Nephron progenitor cell (in vitro differentiated cells): ENCODE measurements at regions not wholly inside any gene's neighbourhood (a gene's known extent, or its start where the extent isn't known, plus 50 kb on each side); places are given as distances from the start of the nearest gene placed in this dataset.
A peak's percentile ranks its signal among the peaks of the same experiment; 100 is the strongest.

Experiments
- DNase-seq: peaks from one replicate; pipeline ENCODE4 v3.0.0; 2021
- H3K27ac Mint-ChIP-seq: 2 replicates; pipeline ENCODE4 v1.8.0; 2021; ENCODE audit warnings: mild to moderate bottlenecking, moderate library complexity, mixed read lengths
- H3K27me3 Mint-ChIP-seq: 2 replicates; pipeline ENCODE4 v1.8.0; 2021; ENCODE audit warnings: mild to moderate bottlenecking, low read depth, mixed read lengths; ENCODE audit not compliant: poor library complexity
- H3K36me3 Mint-ChIP-seq: 2 replicates; pipeline ENCODE4 v1.8.0; 2021; ENCODE audit warnings: low read depth, mixed read lengths
- H3K4me1 Mint-ChIP-seq: 2 replicates; pipeline ENCODE4 v1.8.0; 2021; ENCODE audit warnings: mixed read lengths
- H3K4me3 Mint-ChIP-seq: 2 replicates; pipeline ENCODE4 v1.8.0; 2021; ENCODE audit warnings: mild to moderate bottlenecking, moderate library complexity, mixed read lengths
- H3K9me3 Mint-ChIP-seq: 2 replicates; pipeline ENCODE4 v1.8.0; 2021; ENCODE audit warnings: mild to moderate bottlenecking, moderate library complexity, mixed read lengths
- TF ChIP-seq, protein P1 (sequence below): fragments of 200-600 bp; sonication (generic); IDR thresholded peaks from 2 replicates; pipeline ENCODE4 v1.5.0; 2021; ENCODE audit warnings: antibody characterized with exemption

DNA sequence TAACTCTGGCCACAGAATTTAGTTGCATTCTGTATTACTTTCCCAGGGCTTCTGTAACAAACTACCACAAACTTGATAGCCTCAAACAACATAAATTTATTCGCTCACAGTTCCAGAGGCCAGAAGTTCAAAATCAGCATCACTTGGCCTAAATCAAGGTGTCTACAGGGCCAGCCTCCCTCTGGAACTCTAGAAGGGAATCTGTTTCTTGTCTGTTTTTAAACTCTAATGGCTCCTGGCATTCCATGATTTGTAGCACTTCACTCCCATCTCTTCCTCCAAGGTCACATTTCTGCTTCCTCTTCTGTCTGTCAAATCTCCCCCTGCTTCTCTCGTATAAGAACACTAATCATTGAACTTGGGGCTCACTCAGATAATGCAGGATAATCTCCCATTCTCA lies 151.9 kb upstream of the ARPP21 start:
- H3K4me3 Mint-ChIP-seq: no peak overlapping the region
- H3K9me3 Mint-ChIP-seq: peaks cover 6% of the 10 kb centered on the region
- H3K36me3 Mint-ChIP-seq: peaks cover 5% of the 10 kb centered on the region
- H3K4me1 Mint-ChIP-seq: peaks cover 45% of the 10 kb centered on the region
- TF ChIP-seq, protein P1, sequence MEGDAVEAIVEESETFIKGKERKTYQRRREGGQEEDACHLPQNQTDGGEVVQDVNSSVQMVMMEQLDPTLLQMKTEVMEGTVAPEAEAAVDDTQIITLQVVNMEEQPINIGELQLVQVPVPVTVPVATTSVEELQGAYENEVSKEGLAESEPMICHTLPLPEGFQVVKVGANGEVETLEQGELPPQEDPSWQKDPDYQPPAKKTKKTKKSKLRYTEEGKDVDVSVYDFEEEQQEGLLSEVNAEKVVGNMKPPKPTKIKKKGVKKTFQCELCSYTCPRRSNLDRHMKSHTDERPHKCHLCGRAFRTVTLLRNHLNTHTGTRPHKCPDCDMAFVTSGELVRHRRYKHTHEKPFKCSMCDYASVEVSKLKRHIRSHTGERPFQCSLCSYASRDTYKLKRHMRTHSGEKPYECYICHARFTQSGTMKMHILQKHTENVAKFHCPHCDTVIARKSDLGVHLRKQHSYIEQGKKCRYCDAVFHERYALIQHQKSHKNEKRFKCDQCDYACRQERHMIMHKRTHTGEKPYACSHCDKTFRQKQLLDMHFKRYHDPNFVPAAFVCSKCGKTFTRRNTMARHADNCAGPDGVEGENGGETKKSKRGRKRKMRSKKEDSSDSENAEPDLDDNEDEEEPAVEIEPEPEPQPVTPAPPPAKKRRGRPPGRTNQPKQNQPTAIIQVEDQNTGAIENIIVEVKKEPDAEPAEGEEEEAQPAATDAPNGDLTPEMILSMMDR: no peak
- no peak for DNase-seq
- peak overlapping the region; percentile 14 for H3K27ac Mint-ChIP-seq
- no peaks in the 10 kb centered on the region for H3K27me3 Mint-ChIP-seq

DNA sequence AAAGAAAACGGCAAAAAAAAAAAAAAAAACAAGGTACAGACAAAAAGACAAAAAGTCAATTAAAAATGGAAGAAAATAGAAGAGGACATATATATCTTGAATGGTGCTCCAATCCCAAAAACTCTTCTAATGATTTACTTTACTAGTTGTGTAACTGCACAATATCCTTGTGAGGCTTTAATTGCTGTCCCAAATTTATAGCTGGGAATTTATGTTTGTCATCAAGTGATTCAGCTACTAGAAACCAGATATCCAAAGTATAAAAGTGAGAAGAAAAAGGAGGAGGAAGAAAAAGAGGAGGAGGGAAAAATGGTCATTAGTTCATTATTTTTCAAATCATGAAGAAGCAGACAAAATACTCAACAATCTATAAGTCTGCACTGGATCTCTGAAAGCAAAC lies 150.8 kb upstream of the ARPP21 start:
- no peak overlapping the region for H3K4me3 Mint-ChIP-seq
- H3K27ac Mint-ChIP-seq: no peak overlapping the region
- no peaks in the 10 kb centered on the region for H3K27me3 Mint-ChIP-seq
- TF ChIP-seq, protein P1: no peak
- DNase-seq: no peak
- no peaks in the 10 kb centered on the region for H3K36me3 Mint-ChIP-seq
- H3K9me3 Mint-ChIP-seq: no peaks in the 10 kb centered on the region
- H3K4me1 Mint-ChIP-seq: peaks cover 45% of the 10 kb centered on the region

DNA sequence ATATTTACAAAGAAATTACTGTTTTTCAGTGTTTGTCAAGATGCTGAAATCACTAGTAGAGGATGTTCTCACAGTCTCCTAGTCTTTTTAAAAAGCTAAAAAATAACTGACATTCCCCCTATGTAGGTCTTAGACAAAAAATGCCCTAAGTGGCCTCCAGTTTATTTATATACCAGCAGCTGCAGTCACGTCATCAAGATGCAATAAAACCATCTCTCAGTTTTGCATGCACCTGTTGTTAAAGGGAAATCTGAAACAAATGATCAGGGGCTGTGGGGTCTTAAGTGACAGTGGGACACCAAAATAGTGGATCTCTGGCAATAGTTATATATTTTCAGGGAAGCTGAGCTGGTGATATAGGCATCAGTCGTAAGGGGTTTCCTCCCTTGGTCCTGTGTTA lies 146.5 kb upstream of the ARPP21 start:
- Mint-ChIP-seq H3K4me1 (peaks cover 10% of the 10 kb centered on the region), H3K9me3 (peaks cover 3% of the 10 kb centered on the region), H3K4me3 (no peak overlapping the region), H3K36me3 (no peaks in the 10 kb centered on the region), H3K27ac (no peak overlapping the region), H3K27me3 (no peaks in the 10 kb centered on the region)
- TF ChIP-seq, protein P1: no peak
- DNase-seq: no peak

DNA sequence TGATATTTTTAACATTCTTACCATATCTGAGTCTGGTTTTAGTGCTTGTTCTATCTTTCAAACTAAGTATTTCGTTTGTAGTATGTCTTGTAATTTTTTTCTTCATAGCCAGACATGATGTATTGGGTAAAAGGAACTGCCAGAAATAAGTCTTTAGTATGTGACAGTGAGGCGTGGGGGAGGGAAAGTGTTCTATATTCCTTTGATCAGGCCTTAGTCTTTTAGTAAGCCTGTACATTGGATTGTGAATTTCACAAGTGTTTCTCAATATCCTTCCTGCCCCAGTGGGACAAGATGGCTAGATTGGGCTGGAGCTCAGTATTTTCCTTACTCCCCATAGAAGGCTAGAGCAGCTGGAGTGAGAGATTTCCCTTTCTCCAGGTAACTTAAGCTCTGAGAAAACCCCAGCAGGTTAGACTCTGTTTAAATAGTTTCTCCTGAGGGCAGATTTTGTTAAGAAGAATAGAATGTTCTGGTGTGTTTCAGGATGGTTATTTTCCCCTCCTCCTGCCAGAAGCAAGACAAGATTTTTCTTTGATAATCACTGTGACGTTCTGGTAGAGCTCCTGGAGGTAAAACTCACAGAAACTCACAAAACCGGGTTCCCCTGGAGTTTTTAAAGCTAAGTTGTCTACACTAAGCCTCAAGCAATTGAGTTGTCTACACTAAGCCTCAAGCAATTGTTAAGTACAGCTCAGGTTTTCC lies 140.7 kb upstream of the ARPP21 start:
- TF ChIP-seq, protein P1: no peak
- Mint-ChIP-seq H3K36me3 (no peaks in the 10 kb centered on the region), H3K27me3 (no peaks in the 10 kb centered on the region), H3K9me3 (peaks cover 9% of the 10 kb centered on the region), H3K27ac (no peak overlapping the region), H3K4me3 (no peak overlapping the region), H3K4me1 (peaks cover 10% of the 10 kb centered on the region)
- no peak for DNase-seq

DNA sequence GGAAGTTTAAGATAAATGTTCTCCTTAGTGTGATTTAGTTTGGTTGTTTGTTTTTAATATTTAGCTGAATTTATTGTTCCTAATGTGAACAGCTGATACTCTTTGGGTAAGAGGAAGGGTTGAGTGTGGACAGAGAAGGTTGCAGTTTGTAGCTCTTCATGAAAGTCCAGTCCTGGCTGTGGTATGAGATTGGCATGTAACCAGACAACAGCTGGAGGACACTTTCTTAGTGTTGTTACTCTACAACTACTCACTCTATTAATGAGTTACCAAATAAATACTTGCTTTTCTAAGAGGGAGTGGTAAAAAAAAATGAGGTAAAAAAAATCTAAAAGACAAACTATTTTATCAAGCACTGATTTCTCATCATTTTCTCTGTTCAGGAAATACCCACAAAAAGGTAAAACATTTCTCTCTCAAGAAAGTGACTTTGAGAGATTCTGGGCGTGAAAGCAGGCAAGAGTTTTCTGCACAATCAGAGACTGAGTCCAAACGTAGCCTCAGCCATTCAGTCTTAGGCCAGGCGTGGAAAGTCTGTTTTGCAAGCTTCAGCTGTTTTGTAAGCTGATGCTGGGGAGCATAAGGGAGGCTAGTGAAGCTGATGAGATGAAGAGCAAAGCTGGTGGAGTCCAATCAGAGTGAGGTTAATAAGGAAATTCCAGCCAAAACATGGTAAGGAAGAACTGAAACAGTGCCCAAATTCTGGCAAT lies 138.5 kb upstream of the ARPP21 start:
- H3K27ac Mint-ChIP-seq: peak overlapping the region; percentile 89
- H3K4me3 Mint-ChIP-seq: no peak overlapping the region
- no peak for DNase-seq
- peaks cover 27% of the 10 kb centered on the region for H3K4me1 Mint-ChIP-seq
- peaks cover 11% of the 10 kb centered on the region for H3K9me3 Mint-ChIP-seq
- no peaks in the 10 kb centered on the region for H3K27me3 Mint-ChIP-seq
- TF ChIP-seq, protein P1: no peak
- H3K36me3 Mint-ChIP-seq: no peaks in the 10 kb centered on the region
